ENCODE measurements at regions not wholly inside any gene's neighbourhood (a gene's known extent, or its start where the extent isn't known, plus 50 kb on each side); places are given as distances from the start of the nearest gene placed in this dataset.
"Not testable (repeated sequence)": the region's sequence is repeated elsewhere in the genome, so short reads cannot be mapped to it uniquely, and the experiment has no call there.

GRCh38 chr14:38608244-38608643 lies 352.4 kb upstream of the CLEC14A start:
- Histone ChIP-seq H3K4me3 (no peak overlapping the region), H3K27ac (no peak overlapping the region), H3K4me1 (no peaks in the 10 kb centered on the region), H3K36me3 (no peaks in the 10 kb centered on the region), H3K27me3 (ENCODE audit: low read depth) (no peaks in the 10 kb centered on the region), H3K9me3 (no peaks in the 10 kb centered on the region)
- DNase-seq (no peak), ATAC-seq (no peak)
- intact Hi-C loops (cut with DNase I): no loop called here
- TF ChIP-seq CTCF (IDR thresholded peaks at IDR 0.05): no peak

GRCh38 chr14:38605193-38606114 lies 349.6 kb upstream of the CLEC14A start:
- intact Hi-C loops (cut with DNase I): no loop called here

GRCh38 chr14:38600572-38600971 lies 344.7 kb upstream of the CLEC14A start:
- intact Hi-C loops (cut with DNase I); H3K27ac ChIP-seq; ATAC-seq; H3K9me3 ChIP-seq; H3K4me1 ChIP-seq; H3K4me3 ChIP-seq; H3K27me3 ChIP-seq (ENCODE audit: low read depth); H3K36me3 ChIP-seq; DNase-seq: not testable (repeated sequence)

More at GRCh38 chr14:38605193-38606114, 349.6 kb upstream of the CLEC14A start:
- DNase-seq: no peak
- Histone ChIP-seq H3K27ac (no peak overlapping the region), H3K9me3 (no peaks in the 10 kb centered on the region), H3K36me3 (no peaks in the 10 kb centered on the region), H3K4me1 (no peaks in the 10 kb centered on the region), H3K27me3 (ENCODE audit: low read depth) (no peaks in the 10 kb centered on the region), H3K4me3 (no peak overlapping the region)
- TF ChIP-seq CTCF (IDR thresholded peaks at IDR 0.05): no peak
- ATAC-seq: no peak

GRCh38 chr14:38593476-38593875 lies 337.6 kb upstream of the CLEC14A start:
- intact Hi-C loops (cut with DNase I): no loop called here
- Histone ChIP-seq H3K27ac (no peak overlapping the region), H3K4me3 (no peak overlapping the region), H3K36me3 (no peaks in the 10 kb centered on the region), H3K4me1 (no peaks in the 10 kb centered on the region), H3K9me3 (no peaks in the 10 kb centered on the region), H3K27me3 (ENCODE audit: low read depth) (no peaks in the 10 kb centered on the region)
- DNase-seq (no peak), ATAC-seq (no peak)
- TF ChIP-seq CTCF (IDR thresholded peaks at IDR 0.05): no peak

- H3K27ac ChIP-seq: no peak overlapping the region
- DNase-seq: no peak
- H3K9me3 ChIP-seq: no peaks in the 10 kb centered on the region
- intact Hi-C loops (cut with DNase I): no loop called here
- no peak overlapping the region for H3K4me3 ChIP-seq
- no peaks in the 10 kb centered on the region for H3K4me1 ChIP-seq
- no peak for TF ChIP-seq CTCF (IDR thresholded peaks at IDR 0.05)
- H3K27me3 ChIP-seq (ENCODE audit: low read depth): no peaks in the 10 kb centered on the region
- no peaks in the 10 kb centered on the region for H3K36me3 ChIP-seq
- ATAC-seq: no peak
Observed at GRCh38 chr14:38592764-38593442, 337.0 kb upstream of the CLEC14A start.
